Kidney epithelial cell (primary cell): ENCODE measurements at regions not wholly inside any gene's neighbourhood (a gene's known extent, or its start where the extent isn't known, plus 50 kb on each side); places are given as distances from the start of the nearest gene placed in this dataset.

ENCODE experiments used
- DNase-seq: peaks from one replicate; pipeline ENCODE4 v3.0.0-alpha.2; 2010; ENCODE audit warnings: low read depth
- H3K27me3 ChIP-seq: 2 replicates; pipeline ENCODE4 v1.6.0; 2011; ENCODE audit warnings: low read length; ENCODE audit not compliant: control insufficient read depth, insufficient read depth
- H3K36me3 ChIP-seq: 2 replicates; pipeline ENCODE4 v1.5.1; 2011; ENCODE audit warnings: low read length; ENCODE audit not compliant: control insufficient read depth, insufficient read depth
- H3K4me3 ChIP-seq: 2 replicates; pipeline ENCODE4 v1.5.1; 2011; ENCODE audit warnings: low read depth, mild to moderate bottlenecking, control low read depth, low read length
- TF ChIP-seq, protein P1 (sequence below): IDR thresholded peaks from 2 replicates; pipeline ENCODE4 v1.5.1; 2011; ENCODE audit warnings: mild to moderate bottlenecking, moderate library complexity, low read length, control low read depth, inconsistent platforms; ENCODE audit not compliant: insufficient read depth, poor library complexity, severe bottlenecking

DNA sequence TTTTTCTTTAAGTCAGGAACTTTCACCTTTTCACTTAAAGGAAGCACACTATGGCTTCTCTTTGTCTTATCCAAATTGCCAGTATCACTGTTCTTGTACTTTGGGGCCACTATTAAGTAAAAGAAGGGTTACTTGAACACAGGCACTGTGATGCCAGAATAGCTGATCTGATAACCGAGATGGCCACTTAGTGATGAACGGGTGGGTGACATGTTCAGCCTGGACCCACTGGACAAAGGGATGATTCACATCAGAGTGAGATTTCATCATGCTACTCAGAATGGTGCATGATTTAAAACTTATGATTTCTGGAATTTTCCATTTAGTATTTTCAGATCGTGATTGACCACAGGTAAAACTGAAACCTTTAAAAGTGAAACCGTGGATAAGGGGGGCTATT, 252.6 kb downstream of the KLF13 start:
- no peak for DNase-seq
- TF ChIP-seq, protein P1, sequence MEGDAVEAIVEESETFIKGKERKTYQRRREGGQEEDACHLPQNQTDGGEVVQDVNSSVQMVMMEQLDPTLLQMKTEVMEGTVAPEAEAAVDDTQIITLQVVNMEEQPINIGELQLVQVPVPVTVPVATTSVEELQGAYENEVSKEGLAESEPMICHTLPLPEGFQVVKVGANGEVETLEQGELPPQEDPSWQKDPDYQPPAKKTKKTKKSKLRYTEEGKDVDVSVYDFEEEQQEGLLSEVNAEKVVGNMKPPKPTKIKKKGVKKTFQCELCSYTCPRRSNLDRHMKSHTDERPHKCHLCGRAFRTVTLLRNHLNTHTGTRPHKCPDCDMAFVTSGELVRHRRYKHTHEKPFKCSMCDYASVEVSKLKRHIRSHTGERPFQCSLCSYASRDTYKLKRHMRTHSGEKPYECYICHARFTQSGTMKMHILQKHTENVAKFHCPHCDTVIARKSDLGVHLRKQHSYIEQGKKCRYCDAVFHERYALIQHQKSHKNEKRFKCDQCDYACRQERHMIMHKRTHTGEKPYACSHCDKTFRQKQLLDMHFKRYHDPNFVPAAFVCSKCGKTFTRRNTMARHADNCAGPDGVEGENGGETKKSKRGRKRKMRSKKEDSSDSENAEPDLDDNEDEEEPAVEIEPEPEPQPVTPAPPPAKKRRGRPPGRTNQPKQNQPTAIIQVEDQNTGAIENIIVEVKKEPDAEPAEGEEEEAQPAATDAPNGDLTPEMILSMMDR, result no peak
- H3K4me3 ChIP-seq, result no peak overlapping the region
- H3K36me3 ChIP-seq, result no peaks in the 10 kb centered on the region
- no peaks in the 10 kb centered on the region for H3K27me3 ChIP-seq

DNA sequence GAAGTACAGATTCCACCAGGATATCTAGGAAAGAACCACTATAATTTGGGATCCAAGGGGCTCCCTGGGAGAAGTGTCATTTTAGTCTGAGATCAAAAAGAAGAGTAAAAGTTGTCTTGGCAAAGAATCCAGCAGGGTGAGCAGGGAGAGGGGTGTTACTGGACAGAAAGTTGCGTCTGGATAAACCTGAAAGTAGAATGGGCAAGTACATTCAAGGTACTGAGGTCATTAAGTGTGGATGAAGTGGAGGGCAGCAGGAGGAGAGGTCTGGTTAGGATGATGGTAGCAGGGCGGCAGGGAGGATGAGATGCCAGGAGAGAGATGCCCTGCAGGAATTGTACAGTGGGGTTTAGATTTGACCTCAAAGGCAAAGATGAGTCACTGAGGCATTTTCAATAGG, 253.3 kb downstream of the KLF13 start:
- Histone ChIP-seq H3K27me3 (no peaks in the 10 kb centered on the region), H3K4me3 (no peak overlapping the region), H3K36me3 (no peaks in the 10 kb centered on the region)
- no peak for DNase-seq
- TF ChIP-seq, protein P1, result no peak

DNA sequence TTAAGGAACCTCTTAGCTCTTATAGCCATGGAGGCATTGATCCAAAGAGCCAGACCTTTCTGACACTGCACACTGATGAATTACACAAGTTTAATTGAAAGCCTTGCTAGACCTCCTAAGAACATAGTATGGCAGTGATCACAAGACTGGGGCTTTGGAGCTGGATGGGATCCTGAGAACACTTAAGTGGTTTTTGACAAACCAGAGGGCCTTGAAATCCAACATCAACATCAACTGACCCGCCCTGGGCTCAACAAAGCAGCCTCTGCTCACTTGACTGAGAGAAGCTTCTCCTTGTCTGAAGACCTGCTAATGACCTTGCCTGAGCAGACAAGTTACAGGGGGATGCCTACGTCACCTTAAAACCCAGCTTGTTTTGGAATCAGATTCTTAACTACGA, 257.6 kb downstream of the KLF13 start:
- H3K4me3 ChIP-seq, result no peak overlapping the region
- TF ChIP-seq, protein P1, result no peak
- no peaks in the 10 kb centered on the region for H3K27me3 ChIP-seq
- DNase-seq, result no peak
- H3K36me3 ChIP-seq, result no peaks in the 10 kb centered on the region

DNA sequence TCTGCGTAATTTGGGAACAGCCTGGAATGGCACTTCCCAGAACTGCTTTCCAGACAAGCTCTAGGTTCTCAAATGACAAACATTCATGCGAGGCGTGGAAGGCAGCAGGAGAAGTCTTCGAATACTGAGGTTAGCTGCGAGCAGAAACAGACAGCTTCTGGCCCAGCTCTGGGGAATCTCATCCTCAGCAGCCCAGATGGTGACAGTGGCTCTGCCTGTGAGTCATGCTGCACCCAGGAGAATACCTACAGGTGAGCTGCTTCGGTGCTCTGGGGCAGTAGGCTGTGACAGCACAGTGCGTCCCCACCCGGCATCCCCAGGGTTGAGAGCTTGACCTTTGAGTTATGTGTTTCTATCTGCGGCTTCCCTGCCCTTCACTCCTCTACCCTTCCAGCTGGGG, 258.6 kb downstream of the KLF13 start:
- no peaks in the 10 kb centered on the region for H3K36me3 ChIP-seq

DNA sequence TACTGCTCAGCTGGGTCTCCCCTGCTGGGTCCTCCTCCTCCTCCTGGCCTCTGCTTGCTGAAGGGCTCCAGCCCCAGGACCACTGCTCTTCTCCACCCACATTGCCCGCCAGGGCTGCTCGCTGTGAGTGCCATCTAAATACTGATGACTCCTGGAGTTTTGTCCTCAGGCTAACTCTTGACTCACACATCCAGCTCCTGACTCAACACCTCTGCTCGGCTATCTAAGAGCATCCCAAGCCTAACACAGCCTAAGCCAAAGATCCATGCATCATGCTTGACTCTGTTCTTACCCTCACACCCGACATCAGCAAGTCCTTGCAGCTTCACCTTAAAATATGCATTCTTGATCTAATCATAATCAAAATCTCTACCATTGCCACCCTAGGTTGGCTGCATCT, 260.2 kb downstream of the KLF13 start:
- TF ChIP-seq, protein P1, result no peak
- H3K36me3 ChIP-seq, result no peaks in the 10 kb centered on the region
- DNase-seq, result no peak
- H3K4me3 ChIP-seq, result no peak overlapping the region
- no peaks in the 10 kb centered on the region for H3K27me3 ChIP-seq

More for the DNA sequence above, 258.6 kb downstream of the KLF13 start:
- no peaks in the 10 kb centered on the region for H3K27me3 ChIP-seq
- no peak overlapping the region for H3K4me3 ChIP-seq
- TF ChIP-seq, protein P1, result no peak
- DNase-seq, result no peak

DNA sequence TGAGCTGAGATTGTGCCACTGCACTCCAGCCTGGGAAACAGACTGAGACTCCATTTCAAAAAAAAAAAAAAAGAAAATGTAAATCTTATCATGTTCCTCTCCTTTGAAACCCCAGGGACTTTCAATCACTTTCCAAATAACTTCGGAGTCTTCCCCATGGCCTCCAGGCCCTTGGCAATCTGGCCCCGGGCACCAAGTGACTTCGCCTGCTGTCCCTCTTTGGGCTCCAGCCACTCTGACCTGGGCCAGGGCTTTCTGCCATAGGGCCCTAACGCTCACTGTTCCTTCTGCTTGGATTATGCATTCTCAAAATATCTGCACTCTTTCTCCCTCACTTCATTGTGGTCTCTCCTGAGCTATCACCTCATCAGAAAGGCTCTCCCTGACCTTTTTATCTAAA, 260.9 kb downstream of the KLF13 start:
- TF ChIP-seq, protein P1, result no peak
- no peaks in the 10 kb centered on the region for H3K36me3 ChIP-seq
- no peak overlapping the region for H3K4me3 ChIP-seq
- DNase-seq, result no peak
- no peaks in the 10 kb centered on the region for H3K27me3 ChIP-seq
